ENCODE measurements at regions not wholly inside any gene's neighbourhood (a gene's known extent, or its start where the extent isn't known, plus 50 kb on each side); places are given as distances from the start of the nearest gene placed in this dataset.

DNA sequence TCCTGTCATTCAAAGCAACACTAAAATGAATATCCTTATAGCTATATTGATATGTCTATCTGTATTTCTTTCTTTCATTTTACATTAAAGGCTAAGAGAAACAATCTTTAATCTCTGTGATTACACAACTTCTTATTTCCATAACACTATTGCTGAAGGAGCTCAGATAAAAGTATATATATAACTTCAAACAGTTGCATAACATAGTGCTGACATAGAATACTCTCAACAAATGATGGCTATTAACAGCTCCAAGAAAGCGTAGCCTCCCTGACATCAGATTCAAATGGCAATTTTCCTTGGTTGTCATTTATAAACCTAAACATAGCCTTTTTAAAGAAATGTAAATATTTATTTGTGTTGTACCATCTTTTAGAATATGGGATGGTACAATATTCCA lies 116.6 kb upstream of the PTPRG start:
- TF ChIP-seq, protein P1, sequence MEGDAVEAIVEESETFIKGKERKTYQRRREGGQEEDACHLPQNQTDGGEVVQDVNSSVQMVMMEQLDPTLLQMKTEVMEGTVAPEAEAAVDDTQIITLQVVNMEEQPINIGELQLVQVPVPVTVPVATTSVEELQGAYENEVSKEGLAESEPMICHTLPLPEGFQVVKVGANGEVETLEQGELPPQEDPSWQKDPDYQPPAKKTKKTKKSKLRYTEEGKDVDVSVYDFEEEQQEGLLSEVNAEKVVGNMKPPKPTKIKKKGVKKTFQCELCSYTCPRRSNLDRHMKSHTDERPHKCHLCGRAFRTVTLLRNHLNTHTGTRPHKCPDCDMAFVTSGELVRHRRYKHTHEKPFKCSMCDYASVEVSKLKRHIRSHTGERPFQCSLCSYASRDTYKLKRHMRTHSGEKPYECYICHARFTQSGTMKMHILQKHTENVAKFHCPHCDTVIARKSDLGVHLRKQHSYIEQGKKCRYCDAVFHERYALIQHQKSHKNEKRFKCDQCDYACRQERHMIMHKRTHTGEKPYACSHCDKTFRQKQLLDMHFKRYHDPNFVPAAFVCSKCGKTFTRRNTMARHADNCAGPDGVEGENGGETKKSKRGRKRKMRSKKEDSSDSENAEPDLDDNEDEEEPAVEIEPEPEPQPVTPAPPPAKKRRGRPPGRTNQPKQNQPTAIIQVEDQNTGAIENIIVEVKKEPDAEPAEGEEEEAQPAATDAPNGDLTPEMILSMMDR (IDR thresholded peaks at IDR 0.05): no peak
- TF ChIP-seq POLR2A (IDR thresholded peaks at IDR 0.05): no peak

Measured in lower leg skin (tissue), 3 donors.